ENCODE measurements at regions not wholly inside any gene's neighbourhood (a gene's known extent, or its start where the extent isn't known, plus 50 kb on each side); places are given as distances from the start of the nearest gene placed in this dataset.

GRCh38 chr16:85991425-85991824 lies 92.5 kb downstream of the IRF8 start:
- no peak for DNase-seq

GRCh38 chr16:85991856-85992255 lies 92.9 kb downstream of the IRF8 start:
- no peak for DNase-seq

GRCh38 chr16:85992359-85992758 lies 93.4 kb downstream of the IRF8 start:
- no peak for DNase-seq

- DNase-seq = no peak
These were observed 93.8 kb downstream of the IRF8 start for GRCh38 chr16:85992779-85993178.

GRCh38 chr16:85994492-85995490 lies 95.8 kb downstream of the IRF8 start:
- DNase-seq = no peak

GRCh38 chr16:85995541-85996423 lies 96.8 kb downstream of the IRF8 start:
- no peak for DNase-seq

- no peak for DNase-seq
These were observed 97.9 kb downstream of the IRF8 start for GRCh38 chr16:85996843-85997242.

GRCh38 chr16:85998171-85998867 lies 99.4 kb downstream of the IRF8 start:
- DNase-seq = no peak

- DNase-seq = no peak
These were observed 100.1 kb downstream of the IRF8 start for GRCh38 chr16:85998868-85999729.

- DNase-seq = no peak
These were observed 100.8 kb downstream of the IRF8 start for GRCh38 chr16:85999778-86000177.

- no peak for DNase-seq
These were observed 103.4 kb downstream of the IRF8 start for GRCh38 chr16:86002178-86002900.

GRCh38 chr16:86007524-86007923 lies 108.6 kb downstream of the IRF8 start:
- no peak for DNase-seq

GRCh38 chr16:86010680-86011141 lies 111.7 kb downstream of the IRF8 start:
- DNase-seq = no peak

GRCh38 chr16:86011532-86011931 lies 112.6 kb downstream of the IRF8 start:
- DNase-seq = no peak

GRCh38 chr16:86012221-86012620 lies 113.3 kb downstream of the IRF8 start:
- no peak for DNase-seq

GRCh38 chr16:86013867-86014266 lies 114.9 kb downstream of the IRF8 start:
- DNase-seq = no peak

- DNase-seq = no peak
These were observed 116.6 kb downstream of the IRF8 start for GRCh38 chr16:86015606-86016005.

GRCh38 chr16:86016201-86016965 lies 117.4 kb downstream of the IRF8 start:
- peak; percentile 17 for DNase-seq

- no peak for DNase-seq
These were observed 119.1 kb downstream of the IRF8 start for GRCh38 chr16:86018071-86018470.

- DNase-seq = no peak
These were observed 119.5 kb downstream of the IRF8 start for GRCh38 chr16:86018487-86018886.
